ENCODE measurements at regions not wholly inside any gene's neighbourhood (a gene's known extent, or its start where the extent isn't known, plus 50 kb on each side); places are given as distances from the start of the nearest gene placed in this dataset.

DNA sequence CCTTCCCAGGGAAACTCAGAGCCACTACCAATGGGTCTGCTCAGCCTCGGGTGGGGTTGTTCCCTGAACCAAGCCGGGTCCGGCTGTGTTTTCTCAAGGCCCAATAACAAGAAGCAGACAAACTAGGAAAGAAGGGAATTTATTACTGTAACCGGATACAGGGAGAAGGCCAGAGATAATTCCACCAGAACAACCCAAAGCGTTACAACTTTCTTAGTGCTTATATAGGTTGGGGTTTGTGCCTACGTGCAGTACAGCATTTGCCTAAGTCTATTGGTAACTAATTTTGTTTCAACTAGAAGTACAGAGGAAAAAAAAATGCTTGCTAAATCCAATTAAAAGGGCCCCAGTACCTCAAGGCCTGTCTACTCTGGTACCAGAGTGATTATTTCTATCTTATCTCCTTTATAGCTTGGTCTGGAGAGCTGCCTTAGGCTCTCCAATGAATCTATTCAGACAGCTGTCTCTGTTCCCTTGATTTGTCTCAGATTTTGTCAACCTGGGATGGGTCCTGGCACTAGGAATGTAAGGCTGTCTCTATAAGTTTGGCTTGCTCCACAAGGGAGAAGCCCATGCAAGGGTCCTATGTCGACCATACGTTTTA lies 57.3 kb upstream of the CCDC190 start:
- no peak for DNase-seq

DNA sequence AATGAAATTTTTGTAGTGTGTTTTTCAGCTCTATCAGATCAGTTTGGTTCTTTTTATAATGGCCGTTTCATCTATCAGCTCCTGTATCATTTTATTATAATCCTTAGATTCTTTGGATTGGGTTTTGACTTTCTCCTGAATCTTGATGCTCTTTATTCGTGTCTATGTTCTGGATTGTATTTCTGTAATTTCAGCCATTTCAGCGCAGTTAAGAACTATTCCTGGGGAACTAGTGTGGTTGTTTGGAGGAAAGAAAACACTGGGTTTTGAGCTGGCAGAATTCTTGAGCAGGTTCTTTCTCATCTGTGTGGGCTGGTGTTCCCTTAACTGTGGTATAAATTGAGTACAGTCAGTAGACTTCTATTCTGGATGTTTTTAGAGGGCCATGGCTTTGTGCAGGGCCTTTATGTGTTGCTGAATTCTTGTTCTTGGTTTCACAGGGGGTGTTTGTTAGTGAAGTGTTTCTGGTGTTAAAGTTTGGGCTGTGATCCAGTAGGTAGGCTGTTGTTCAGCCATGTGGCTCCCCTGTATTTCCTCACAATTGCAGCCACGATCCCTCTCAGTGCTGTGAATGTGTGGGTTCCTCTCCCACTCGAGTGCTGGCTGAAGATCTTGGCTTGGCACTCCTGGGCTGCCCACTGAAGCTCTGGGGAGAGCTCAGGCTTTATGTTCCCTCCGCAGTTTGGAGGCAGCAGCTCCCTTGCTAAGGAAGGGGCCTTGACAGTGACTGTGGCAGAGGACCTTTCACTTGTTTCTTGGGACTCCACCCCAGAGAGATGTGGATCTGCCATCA lies 56.0 kb upstream of the CCDC190 start:
- DNase-seq = no peak

DNA sequence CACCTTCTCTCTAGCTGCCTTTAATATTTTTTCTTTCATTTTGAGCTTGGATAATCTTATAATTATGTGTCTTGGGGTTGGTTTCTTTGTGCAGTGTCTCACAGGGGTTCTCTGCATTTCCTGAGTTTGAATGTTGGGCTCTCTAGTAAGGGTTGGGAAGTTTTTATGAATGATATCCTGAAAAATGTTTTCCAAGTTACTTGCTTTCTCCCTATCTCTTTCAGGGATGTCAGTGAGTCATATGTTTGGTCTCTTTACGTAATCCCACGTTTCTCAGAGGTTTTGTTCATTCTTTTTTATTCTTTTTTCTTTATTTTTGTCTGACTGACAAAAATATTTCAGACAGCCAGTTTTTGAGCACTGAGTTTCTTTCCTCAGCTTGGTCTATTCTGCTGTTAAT lies 55.4 kb upstream of the CCDC190 start:
- DNase-seq = no peak

DNA sequence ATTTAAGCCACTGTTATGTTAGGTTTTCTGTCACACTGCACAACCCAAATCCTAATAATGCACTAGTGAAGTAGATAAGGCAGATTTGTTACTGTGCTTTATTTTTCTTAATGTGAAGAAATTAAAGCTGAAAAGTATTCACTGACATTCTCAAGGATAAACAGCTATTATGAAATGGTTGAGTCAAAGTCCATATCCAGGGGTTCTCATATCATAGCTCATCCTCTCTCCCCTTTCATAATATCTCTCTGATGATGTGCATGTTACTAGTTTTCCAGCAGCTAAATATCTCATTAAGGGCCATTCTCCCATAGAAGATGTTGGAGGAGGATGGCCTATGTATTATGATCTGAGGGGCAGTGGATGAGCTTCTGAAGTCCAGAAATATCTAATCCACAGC lies 53.6 kb upstream of the CCDC190 start:
- no peak for DNase-seq

DNA sequence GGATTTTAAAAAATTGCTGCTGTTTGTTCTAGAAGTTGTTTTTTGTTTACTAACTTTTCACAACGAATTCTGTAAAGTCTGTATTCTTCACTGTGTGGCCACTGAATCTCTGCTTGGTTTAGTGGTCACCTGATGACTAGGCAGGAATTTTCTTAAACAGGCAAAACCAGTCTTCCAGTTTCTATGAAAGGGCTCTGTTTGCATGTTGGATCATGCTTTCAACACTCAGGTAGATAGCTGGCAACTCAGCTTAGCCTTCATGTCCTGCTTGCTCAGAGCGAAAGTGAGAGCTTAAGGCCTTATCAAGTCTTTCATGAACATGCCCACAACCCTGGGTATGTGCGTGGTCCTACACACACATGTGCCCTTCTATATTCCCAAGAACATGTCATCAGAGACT lies 52.4 kb upstream of the CCDC190 start:
- DNase-seq = no peak

DNA sequence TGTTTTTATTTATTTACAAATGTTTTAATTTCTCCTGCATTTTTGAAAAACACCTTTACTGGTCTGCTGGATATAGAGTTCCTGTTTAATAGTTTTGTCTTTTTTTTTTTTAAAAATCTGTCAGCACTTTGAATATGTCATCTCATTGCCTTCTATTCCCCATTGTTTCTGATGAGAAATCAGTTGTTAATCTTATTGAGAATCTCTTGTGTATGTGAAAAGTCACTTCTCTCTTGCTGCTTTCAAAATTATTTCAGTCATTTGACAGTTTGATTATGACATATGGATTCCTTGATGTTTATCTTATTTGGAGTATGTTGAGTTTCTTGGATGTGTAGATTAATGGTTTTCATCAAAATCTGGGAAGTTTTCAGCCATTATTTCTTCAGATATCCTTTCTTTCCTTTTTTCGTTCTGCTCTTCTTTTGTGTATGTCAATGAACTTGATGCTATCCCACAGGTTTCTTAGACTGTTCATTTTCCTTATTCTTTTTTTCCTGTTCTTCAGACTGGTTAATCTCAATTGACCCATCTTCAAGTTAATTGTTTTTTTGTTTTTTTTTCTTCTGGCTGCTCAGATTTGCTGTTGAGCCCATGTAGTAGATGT lies 51.2 kb upstream of the CCDC190 start:
- no peak for DNase-seq
